Activated CD4-positive, CD25-positive, alpha-beta regulatory T cell (primary cell): ENCODE measurements at regions not wholly inside any gene's neighbourhood (a gene's known extent, or its start where the extent isn't known, plus 50 kb on each side); places are given as distances from the start of the nearest gene placed in this dataset.

Experiments
- DNase-seq, 4 experiments: peaks; one replicate each; lab custom pipeline; 2025; lab: John Stamatoyannopoulos, UW

DNA sequence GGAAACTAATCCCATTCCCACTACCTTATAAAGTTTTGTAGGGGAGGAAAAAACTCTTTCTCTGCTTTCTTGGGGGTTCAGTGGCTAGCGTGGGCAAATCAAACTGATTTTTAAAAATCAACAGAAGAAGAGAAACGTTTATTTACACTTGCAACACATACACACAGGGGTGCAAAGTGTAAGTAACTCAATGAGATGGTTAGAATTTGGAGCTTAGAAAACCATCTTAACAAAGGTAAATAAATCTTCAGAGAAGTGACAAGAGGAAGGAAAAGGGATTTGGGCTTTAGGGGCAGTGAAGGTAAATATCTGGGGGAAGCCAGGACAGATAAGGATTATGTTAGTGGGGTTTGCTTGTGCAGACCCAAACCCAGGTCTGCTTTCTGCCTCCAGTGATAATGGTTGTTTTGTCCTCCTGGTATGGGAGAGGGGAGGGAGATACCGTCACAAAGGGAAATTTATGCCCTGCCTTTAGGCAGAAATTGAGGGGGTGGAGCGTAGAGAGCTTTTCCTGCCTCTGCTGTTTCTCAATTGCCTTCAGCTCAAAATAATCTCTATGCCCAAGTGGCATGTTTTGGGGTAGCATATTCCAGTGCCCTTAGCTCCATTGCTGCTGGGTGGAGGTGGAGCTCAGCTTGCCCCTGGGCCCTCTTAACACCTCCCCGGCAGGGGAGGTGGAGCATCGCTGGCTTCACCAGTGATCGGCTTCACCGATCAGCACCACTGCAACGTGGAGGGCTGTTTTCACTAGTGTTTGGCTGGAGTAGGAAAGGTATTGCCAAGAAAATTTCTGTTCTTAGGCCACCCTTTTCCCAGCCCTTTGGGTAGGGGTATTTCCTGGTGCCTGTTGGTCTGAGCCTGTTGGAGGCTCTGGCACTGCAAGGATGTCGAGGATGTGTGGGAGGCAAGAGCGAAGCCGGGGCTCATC is 92.2 kb downstream of the TEX51 start:
- DNase-seq: no peak

DNA sequence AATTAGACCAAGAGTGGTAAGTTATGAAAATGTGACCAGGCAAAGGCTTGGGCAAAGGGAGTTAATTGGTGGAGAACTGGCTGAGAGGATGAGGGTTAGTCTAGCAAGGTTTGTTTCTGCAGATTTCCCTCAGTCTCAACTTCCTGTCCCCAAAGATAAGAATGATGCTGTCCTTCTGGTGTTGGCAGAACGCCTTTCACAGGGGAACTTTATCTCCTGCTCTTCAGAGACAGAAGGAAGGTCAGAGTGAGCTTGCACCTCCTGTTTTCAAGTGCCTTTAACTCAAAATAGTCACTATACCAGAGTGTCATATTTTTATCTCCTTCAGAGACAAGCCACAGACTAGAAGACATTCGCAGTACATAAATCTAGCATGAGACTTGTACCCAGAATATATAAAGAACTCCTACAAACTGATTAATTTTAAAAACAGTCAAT is 95.7 kb downstream of the TEX51 start:
- no peak for DNase-seq

DNA sequence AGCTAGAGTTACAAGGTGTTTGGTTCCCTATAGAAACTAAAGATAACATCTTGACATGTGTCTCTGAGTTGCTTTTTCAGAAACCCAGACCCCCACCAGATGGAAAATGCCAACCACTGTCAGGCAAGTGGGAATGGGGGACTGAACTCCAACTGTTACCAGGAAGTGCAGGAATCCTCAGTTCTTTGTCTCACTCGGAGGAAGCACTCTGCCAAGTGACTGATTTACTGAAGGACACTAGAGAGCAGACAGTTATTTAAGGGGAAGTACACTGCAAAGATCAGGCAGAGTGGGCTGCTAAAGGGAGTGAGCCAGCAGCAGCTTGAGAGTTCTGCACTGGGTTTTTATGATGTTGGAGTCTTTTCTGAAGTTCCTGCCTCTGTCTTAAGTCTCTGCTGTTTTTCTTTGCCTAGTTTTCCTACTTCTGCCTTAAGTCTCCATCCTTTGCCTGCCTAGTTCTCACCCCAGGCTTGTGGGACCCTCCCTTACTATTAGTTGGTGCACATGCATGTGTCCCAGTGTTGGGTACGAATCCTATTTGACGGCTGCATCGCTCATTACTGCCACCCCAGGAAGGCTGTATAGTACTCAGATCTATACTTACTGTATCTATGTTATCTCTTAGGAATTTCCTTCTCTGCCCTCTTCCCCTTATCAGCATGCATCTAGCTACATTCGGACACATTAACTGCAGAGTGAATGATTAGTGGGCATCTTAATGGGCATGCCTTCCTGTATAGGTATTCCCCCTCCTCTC is 97.1 kb downstream of the TEX51 start:
- DNase-seq: no peak

DNA sequence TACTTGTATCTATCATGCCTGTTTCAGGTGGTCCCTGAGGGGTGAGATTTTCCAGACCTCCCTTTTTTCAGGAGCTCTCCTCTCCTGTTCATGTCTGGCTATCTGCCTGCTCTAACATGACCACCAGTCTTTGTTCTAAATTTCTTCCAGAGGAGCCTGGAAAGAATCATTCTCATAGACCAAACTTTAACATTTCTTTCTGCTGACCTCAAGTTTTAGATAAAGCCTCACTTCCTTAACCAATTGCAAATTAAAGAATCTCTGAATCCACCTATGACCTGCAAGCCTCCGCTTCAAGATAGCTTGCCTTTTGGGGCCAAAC is 97.6 kb downstream of the TEX51 start:
- no peak for DNase-seq
